ENCODE measurements at regions not wholly inside any gene's neighbourhood (a gene's known extent, or its start where the extent isn't known, plus 50 kb on each side); places are given as distances from the start of the nearest gene placed in this dataset.

DNA sequence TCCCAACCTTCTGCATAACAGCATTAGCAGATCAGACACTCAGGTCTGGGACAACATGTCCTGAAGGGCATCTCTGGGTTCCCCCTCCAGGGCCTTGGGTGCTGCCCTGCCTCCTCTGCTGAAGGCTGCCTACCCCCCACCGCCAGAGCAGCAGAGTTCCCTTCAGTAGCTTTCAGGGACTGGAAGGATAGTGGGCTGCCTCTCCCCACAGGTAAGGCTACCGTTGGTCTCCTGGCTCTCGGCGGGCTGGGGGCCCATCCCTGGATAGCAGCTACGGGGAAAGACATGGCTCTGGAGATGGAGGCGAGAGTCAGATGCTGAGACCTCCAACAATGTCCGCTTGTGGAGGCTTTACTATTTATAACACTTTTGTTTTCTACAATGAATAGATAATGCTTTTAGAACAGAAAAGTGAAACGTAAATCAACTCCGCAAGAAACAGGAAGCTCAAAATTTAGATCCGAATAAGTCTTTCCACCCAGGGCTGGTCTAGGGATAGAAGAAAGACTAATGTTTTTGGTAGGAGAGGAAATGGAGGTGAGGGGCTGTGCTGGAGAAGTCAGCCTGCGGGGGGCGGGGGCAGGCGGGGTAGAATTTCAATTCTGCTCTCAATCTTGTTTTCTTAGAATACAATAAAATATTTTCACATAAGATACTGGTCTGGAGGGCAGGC lies 58.4 kb downstream of the ARL4C start:
- TF ChIP-seq, protein P1, sequence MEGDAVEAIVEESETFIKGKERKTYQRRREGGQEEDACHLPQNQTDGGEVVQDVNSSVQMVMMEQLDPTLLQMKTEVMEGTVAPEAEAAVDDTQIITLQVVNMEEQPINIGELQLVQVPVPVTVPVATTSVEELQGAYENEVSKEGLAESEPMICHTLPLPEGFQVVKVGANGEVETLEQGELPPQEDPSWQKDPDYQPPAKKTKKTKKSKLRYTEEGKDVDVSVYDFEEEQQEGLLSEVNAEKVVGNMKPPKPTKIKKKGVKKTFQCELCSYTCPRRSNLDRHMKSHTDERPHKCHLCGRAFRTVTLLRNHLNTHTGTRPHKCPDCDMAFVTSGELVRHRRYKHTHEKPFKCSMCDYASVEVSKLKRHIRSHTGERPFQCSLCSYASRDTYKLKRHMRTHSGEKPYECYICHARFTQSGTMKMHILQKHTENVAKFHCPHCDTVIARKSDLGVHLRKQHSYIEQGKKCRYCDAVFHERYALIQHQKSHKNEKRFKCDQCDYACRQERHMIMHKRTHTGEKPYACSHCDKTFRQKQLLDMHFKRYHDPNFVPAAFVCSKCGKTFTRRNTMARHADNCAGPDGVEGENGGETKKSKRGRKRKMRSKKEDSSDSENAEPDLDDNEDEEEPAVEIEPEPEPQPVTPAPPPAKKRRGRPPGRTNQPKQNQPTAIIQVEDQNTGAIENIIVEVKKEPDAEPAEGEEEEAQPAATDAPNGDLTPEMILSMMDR (IDR thresholded peaks at IDR 0.05; ENCODE audit: low read depth, low read length, missing control alignments), result no peak
- no peak for DNase-seq (ENCODE audit: extremely low read depth, low read depth)
- H3K4me3 ChIP-seq (replicated peaks; ENCODE audit: low read depth, low read length), result no peak overlapping the region

DNA sequence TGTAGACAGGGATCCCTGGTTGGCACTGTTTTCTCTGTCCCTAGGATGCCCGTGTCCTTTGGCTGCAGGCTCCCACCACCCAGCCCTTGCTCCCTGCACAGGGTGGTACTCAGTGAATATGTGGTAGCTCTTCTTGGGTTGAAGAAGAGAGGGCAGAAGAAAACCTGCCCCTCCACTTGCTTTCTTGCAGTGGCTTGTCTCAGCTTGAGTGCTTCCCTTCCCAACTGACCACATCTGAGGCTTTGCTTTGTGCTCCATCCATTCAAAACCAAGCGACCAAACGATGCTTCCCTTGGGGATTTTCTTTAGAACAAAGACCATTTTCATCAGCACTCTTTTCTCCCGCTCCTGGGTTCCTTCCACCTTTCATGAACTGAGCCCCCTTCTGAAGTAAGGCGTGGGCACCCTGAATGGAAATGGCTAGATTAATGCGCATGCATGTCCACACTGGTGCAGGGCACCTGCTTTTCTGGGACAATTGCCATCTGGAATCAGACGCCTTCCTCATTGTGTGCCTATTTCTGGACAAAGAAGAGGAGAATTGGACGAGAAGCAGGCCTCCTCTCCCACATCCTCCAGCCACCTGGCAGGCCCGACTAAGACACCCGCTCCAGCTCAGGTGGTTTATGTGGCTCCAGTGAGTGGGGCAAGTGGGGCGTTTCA lies 59.1 kb downstream of the ARL4C start:
- H3K4me3 ChIP-seq (replicated peaks; ENCODE audit: low read depth, low read length), result no peak overlapping the region
- TF ChIP-seq, protein P1 (IDR thresholded peaks at IDR 0.05; ENCODE audit: low read depth, low read length, missing control alignments), result no peak
- DNase-seq (ENCODE audit: extremely low read depth, low read depth), result no peak

DNA sequence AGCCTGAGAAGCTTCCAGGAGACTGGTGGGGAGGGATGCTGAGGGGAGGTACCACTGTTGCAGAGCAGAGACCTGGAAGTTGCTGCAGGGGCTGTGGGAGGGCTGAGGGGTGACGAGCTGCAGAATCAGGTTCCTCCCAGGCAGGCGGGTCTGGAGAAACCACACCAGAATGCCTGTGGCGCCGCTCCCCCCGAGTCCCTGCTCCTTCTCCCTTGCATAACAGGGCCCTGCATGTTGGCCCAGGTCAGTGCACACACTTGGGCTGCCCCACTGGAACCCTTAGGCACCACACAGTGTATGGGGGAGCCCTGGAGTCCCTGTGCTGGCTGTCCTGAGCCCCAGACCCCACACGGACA lies 60.4 kb downstream of the ARL4C start:
- H3K4me3 ChIP-seq (replicated peaks; ENCODE audit: low read depth, low read length), result no peak overlapping the region
- no peak for DNase-seq (ENCODE audit: extremely low read depth, low read depth)
- TF ChIP-seq, protein P1 (IDR thresholded peaks at IDR 0.05; ENCODE audit: low read depth, low read length, missing control alignments), result no peak

DNA sequence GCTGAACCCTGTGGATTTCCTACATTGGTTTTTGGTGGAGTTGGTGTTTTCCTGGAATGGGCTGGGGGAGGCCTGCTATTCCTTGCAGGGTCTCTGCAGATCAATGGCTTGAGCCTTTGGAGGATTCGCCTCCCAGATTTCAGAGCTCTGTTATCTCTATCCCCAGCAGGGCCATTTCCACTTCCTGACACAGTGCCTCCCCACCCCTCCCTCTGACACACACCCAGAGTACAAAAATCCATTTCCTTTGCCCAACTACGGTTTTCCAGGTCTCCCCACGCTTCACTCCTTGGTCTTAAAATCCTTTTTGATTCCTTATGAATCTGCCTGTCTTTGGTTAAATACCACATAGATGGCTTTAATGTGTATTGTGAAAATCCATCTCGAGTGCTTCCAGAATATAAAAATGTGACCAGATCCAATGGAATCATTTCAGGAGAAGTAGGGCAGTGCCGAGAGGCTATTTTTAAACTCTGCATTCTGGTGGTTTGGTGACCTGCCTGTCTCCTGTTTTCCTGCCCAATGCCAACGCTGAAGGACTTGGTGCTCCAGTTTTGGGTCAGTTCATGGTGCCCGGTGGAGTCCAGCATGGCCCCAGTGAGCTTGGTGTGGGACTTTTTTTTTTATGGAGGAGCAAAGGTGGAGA lies 60.9 kb downstream of the ARL4C start:
- TF ChIP-seq, protein P1 (IDR thresholded peaks at IDR 0.05; ENCODE audit: low read depth, low read length, missing control alignments), result no peak
- no peak overlapping the region for H3K4me3 ChIP-seq (replicated peaks; ENCODE audit: low read depth, low read length)
- DNase-seq (ENCODE audit: extremely low read depth, low read depth), result no peak

DNA sequence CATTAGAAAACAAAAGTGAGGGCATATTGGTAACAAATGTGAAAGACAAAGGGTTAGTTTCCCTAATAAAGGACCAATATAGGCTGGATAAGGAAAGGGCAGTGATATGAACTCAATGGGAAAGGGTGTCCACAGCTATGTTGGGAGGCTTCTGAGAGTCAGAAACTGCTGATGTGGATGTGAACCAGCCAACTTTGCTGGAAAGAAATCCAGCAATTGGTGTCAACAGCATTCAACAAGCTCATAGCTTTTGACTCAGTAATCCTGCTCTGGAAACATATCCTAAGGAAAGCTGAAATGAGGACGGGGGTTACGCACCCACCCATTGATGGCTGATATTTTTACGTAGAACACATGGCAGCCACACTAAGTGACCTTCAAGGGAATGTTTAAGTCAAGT lies 63.7 kb downstream of the ARL4C start:
- DNase-seq (ENCODE audit: extremely low read depth, low read depth), result no peak
- TF ChIP-seq, protein P1 (IDR thresholded peaks at IDR 0.05; ENCODE audit: low read depth, low read length, missing control alignments), result no peak
- H3K4me3 ChIP-seq (replicated peaks; ENCODE audit: low read depth, low read length), result no peak overlapping the region

DNA sequence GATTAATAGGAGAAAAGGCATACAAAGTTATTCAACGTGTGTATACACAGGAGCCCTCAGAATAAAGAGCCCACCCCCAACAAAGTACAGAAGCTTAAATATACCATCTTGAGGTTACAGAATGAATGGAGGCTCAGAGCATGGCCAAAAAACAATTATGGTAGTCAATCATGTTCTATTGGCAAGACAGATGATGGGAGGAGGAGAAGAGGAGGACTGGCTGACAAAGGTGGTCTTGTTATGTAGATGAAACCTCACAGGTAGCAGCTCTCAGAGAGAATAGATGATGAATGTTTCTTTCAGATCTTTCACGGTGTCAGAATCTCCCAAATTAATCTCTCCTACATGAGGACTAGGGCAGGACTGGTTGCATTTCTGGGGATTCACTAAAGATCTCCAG lies 66.0 kb downstream of the ARL4C start:
- no peak overlapping the region for H3K4me3 ChIP-seq (replicated peaks; ENCODE audit: low read depth, low read length)
- no peak for DNase-seq (ENCODE audit: extremely low read depth, low read depth)
- TF ChIP-seq, protein P1 (IDR thresholded peaks at IDR 0.05; ENCODE audit: low read depth, low read length, missing control alignments), result no peak

Data from HFF-Myc (cell line).